HUES48 (cell line): ENCODE measurements at regions not wholly inside any gene's neighbourhood (a gene's known extent, or its start where the extent isn't known, plus 50 kb on each side); places are given as distances from the start of the nearest gene placed in this dataset.

Experiments
- H3K27ac ChIP-seq: one replicate; pipeline ENCODE4 v1.7.0; 2013; ENCODE audit warnings: low read depth, low read length, inconsistent platforms
- H3K27me3 ChIP-seq: 2 replicates; pipeline ENCODE4 v1.6.1; 2013; ENCODE audit warnings: mild to moderate bottlenecking, low read length; ENCODE audit not compliant: control insufficient read depth, insufficient read depth
- H3K36me3 ChIP-seq: 2 replicates; pipeline ENCODE4 v1.6.1; 2013; ENCODE audit warnings: low read length; ENCODE audit not compliant: control insufficient read depth, insufficient read depth
- H3K4me1 ChIP-seq: 2 replicates; pipeline ENCODE4 v1.6.1; 2013; ENCODE audit warnings: mild to moderate bottlenecking, low read length; ENCODE audit not compliant: control insufficient read depth, insufficient read depth
- H3K4me3 ChIP-seq: 2 replicates; pipeline ENCODE4 v1.5.1; 2013; ENCODE audit warnings: mild to moderate bottlenecking, low read depth, low read length
- H3K9ac ChIP-seq: 2 replicates; pipeline ENCODE4 v1.6.1; 2013; ENCODE audit warnings: mild to moderate bottlenecking, low read depth, low read length, moderate library complexity
- H3K9me3 ChIP-seq: 2 replicates; pipeline ENCODE4 v1.6.1; 2013; ENCODE audit warnings: low read length; ENCODE audit not compliant: control insufficient read depth, insufficient read depth

GRCh38 chr2:224194161-224194560 is 155.1 kb upstream of the SERPINE2 start:
- Histone ChIP-seq H3K9me3 (peaks cover 12% of the 10 kb centered on the region), H3K27me3 (no peaks in the 10 kb centered on the region), H3K9ac (no peak overlapping the region), H3K36me3 (no peaks in the 10 kb centered on the region), H3K4me1 (no peaks in the 10 kb centered on the region), H3K4me3 (no peak overlapping the region), H3K27ac (no peak overlapping the region)

- Histone ChIP-seq H3K9ac (no peak overlapping the region), H3K27ac (no peak overlapping the region), H3K4me1 (no peaks in the 10 kb centered on the region), H3K4me3 (no peak overlapping the region), H3K36me3 (no peaks in the 10 kb centered on the region), H3K27me3 (no peaks in the 10 kb centered on the region), H3K9me3 (peaks cover 12% of the 10 kb centered on the region)
Measured at GRCh38 chr2:224191465-224191864, 152.4 kb upstream of the SERPINE2 start.

- no peaks in the 10 kb centered on the region for H3K36me3 ChIP-seq
- peaks cover 12% of the 10 kb centered on the region for H3K9me3 ChIP-seq
- H3K27ac ChIP-seq = no peak overlapping the region
- no peak overlapping the region for H3K9ac ChIP-seq
- H3K4me3 ChIP-seq = no peak overlapping the region
- no peaks in the 10 kb centered on the region for H3K4me1 ChIP-seq
- H3K27me3 ChIP-seq = no peaks in the 10 kb centered on the region
Measured at GRCh38 chr2:224190936-224191270, 151.8 kb upstream of the SERPINE2 start.

- H3K9me3 ChIP-seq = peaks cover 12% of the 10 kb centered on the region
- H3K27ac ChIP-seq = no peak overlapping the region
- H3K9ac ChIP-seq = no peak overlapping the region
- no peaks in the 10 kb centered on the region for H3K36me3 ChIP-seq
- no peak overlapping the region for H3K4me3 ChIP-seq
- 0 out of 2 replicates have a peak, but pooled peaks cover 2% of the 10 kb centered on the region for H3K4me1 ChIP-seq
- no peaks in the 10 kb centered on the region for H3K27me3 ChIP-seq
Measured at GRCh38 chr2:224190234-224190935, 151.3 kb upstream of the SERPINE2 start.

- Histone ChIP-seq H3K27me3 (no peaks in the 10 kb centered on the region), H3K27ac (no peak overlapping the region), H3K9me3 (no peaks in the 10 kb centered on the region; the same call in 1 of the 2 replicates), H3K4me1 (0 out of 2 replicates have a peak, but pooled peaks cover 6% of the 10 kb centered on the region), H3K36me3 (no peaks in the 10 kb centered on the region), H3K9ac (no peak overlapping the region), H3K4me3 (no peak overlapping the region)
Measured at GRCh38 chr2:224187220-224187619, 148.1 kb upstream of the SERPINE2 start.

GRCh38 chr2:224185023-224185601 is 146.0 kb upstream of the SERPINE2 start:
- Histone ChIP-seq H3K4me3 (no peak overlapping the region), H3K9ac (no peak overlapping the region), H3K36me3 (no peaks in the 10 kb centered on the region), H3K9me3 (no peaks in the 10 kb centered on the region), H3K27ac (no peak overlapping the region), H3K4me1 (0 out of 2 replicates have a peak, but pooled peaks cover 6% of the 10 kb centered on the region), H3K27me3 (no peaks in the 10 kb centered on the region)

GRCh38 chr2:224183086-224183485 is 144.0 kb upstream of the SERPINE2 start:
- Histone ChIP-seq H3K4me1 (0 out of 2 replicates have a peak, but pooled peaks cover 6% of the 10 kb centered on the region), H3K9ac (no peak overlapping the region), H3K27ac (no peak overlapping the region)

GRCh38 chr2:224182498-224182897 is 143.4 kb upstream of the SERPINE2 start:
- Histone ChIP-seq H3K9ac (no peak overlapping the region), H3K4me1 (0 out of 2 replicates have a peak, but pooled peaks cover 6% of the 10 kb centered on the region), H3K4me3 (no peak overlapping the region), H3K9me3 (no peaks in the 10 kb centered on the region), H3K27ac (no peak overlapping the region), H3K27me3 (no peaks in the 10 kb centered on the region), H3K36me3 (no peaks in the 10 kb centered on the region)

More at GRCh38 chr2:224183086-224183485, 144.0 kb upstream of the SERPINE2 start:
- no peaks in the 10 kb centered on the region for H3K27me3 ChIP-seq
- H3K4me3 ChIP-seq = no peak overlapping the region
- H3K9me3 ChIP-seq = no peaks in the 10 kb centered on the region
- no peaks in the 10 kb centered on the region for H3K36me3 ChIP-seq

- Histone ChIP-seq H3K27ac (no peak overlapping the region), H3K9me3 (no peaks in the 10 kb centered on the region), H3K4me3 (no peak overlapping the region), H3K9ac (no peak overlapping the region), H3K27me3 (no peaks in the 10 kb centered on the region), H3K36me3 (no peaks in the 10 kb centered on the region), H3K4me1 (0 out of 2 replicates have a peak, but pooled peaks cover 6% of the 10 kb centered on the region)
Measured at GRCh38 chr2:224181534-224182155, 142.6 kb upstream of the SERPINE2 start.

- H3K27ac ChIP-seq = no peak overlapping the region
- H3K4me1 ChIP-seq = 0 out of 2 replicates have a peak, but pooled peaks cover 6% of the 10 kb centered on the region
- no peaks in the 10 kb centered on the region for H3K27me3 ChIP-seq
- no peaks in the 10 kb centered on the region for H3K36me3 ChIP-seq
- no peak overlapping the region for H3K9ac ChIP-seq
- H3K4me3 ChIP-seq = no peak overlapping the region
- H3K9me3 ChIP-seq = no peaks in the 10 kb centered on the region
Measured at GRCh38 chr2:224180810-224181209, 141.7 kb upstream of the SERPINE2 start.

- no peaks in the 10 kb centered on the region for H3K36me3 ChIP-seq
- no peak overlapping the region for H3K27ac ChIP-seq
- no peak overlapping the region for H3K9ac ChIP-seq
- H3K4me3 ChIP-seq = no peak overlapping the region
- H3K9me3 ChIP-seq = no peaks in the 10 kb centered on the region
- no peaks in the 10 kb centered on the region for H3K4me1 ChIP-seq
- no peaks in the 10 kb centered on the region for H3K27me3 ChIP-seq
Measured at GRCh38 chr2:224178056-224178455, 139.0 kb upstream of the SERPINE2 start.
